ENCODE measurements at regions not wholly inside any gene's neighbourhood (a gene's known extent, or its start where the extent isn't known, plus 50 kb on each side); places are given as distances from the start of the nearest gene placed in this dataset.

GRCh38 chr5:71923755-71924154 lies 183.5 kb upstream of the MAP1B start:
- Mint-ChIP-seq H3K36me3 (no peaks in the 10 kb centered on the region), H3K9me3 (peaks cover 0 to 4% of the 10 kb centered on the region in 2 donors), H3K27ac (no peak overlapping the region), H3K4me3 (no peak overlapping the region), H3K4me1 (no peaks in the 10 kb centered on the region), H3K27me3 (ENCODE audit: low read depth in 2 of 2) (peaks cover 6 to 10% of the 10 kb centered on the region in 2 donors)
- intact Hi-C loops (cut with micrococcal nuclease) = no loop called here
- Histone ChIP-seq H3K4me1 (ENCODE audit: control insufficient read depth, insufficient read depth, low read length) (no peaks in the 10 kb centered on the region), H3K36me3 (ENCODE audit: control insufficient read depth, insufficient read depth, low read length) (no peaks in the 10 kb centered on the region), H3K27me3 (ENCODE audit: control insufficient read depth, insufficient read depth, low read length) (peaks cover 2% of the 10 kb centered on the region), H3K4me3 (ENCODE audit: low read length) (no peak overlapping the region), H3K27ac (ENCODE audit: low read length) (no peak overlapping the region), H3K9me3 (ENCODE audit: control insufficient read depth, insufficient read depth, low read length) (peaks cover 4% of the 10 kb centered on the region)
- DNase-seq (no peak), ATAC-seq (no peak)
- WGBS (ENCODE audit: insufficient coverage) = 85% methylated on average over 2 of the region's 2 CpGs
- TF ChIP-seq CTCF (IDR thresholded peaks at IDR 0.05) = no peak

GRCh38 chr5:71924325-71924724 lies 182.9 kb upstream of the MAP1B start:
- peaks cover 2% of the 10 kb centered on the region for H3K27me3 ChIP-seq (ENCODE audit: control insufficient read depth, insufficient read depth, low read length)
- Mint-ChIP-seq H3K36me3 (no peaks in the 10 kb centered on the region), H3K27ac (no peak overlapping the region), H3K9me3 (no peaks in the 10 kb centered on the region), H3K4me1 (no peaks in the 10 kb centered on the region), H3K4me3 (no peak overlapping the region), H3K27me3 (ENCODE audit: low read depth in 2 of 2) (peaks cover 6 to 13% of the 10 kb centered on the region in 2 donors)
- peaks cover 4% of the 10 kb centered on the region for H3K9me3 ChIP-seq (ENCODE audit: control insufficient read depth, insufficient read depth, low read length)
- no peaks in the 10 kb centered on the region for H3K36me3 ChIP-seq (ENCODE audit: control insufficient read depth, insufficient read depth, low read length)
- no peak for DNase-seq
- H3K27ac ChIP-seq (ENCODE audit: low read length) = no peak overlapping the region
- H3K4me1 ChIP-seq (ENCODE audit: control insufficient read depth, insufficient read depth, low read length) = no peaks in the 10 kb centered on the region
- H3K4me3 ChIP-seq (ENCODE audit: low read length) = no peak overlapping the region
- no peak for TF ChIP-seq CTCF (IDR thresholded peaks at IDR 0.05)
- intact Hi-C loops (cut with micrococcal nuclease) = no loop called here
- no peak for ATAC-seq

GRCh38 chr5:71924980-71925379 lies 182.3 kb upstream of the MAP1B start:
- H3K4me1 ChIP-seq (ENCODE audit: control insufficient read depth, insufficient read depth, low read length) = no peaks in the 10 kb centered on the region
- Mint-ChIP-seq H3K4me3 (no peak overlapping the region), H3K27me3 (ENCODE audit: low read depth in 2 of 2) (peaks cover 8 to 20% of the 10 kb centered on the region in 2 donors), H3K9me3 (peaks cover 0 to 2% of the 10 kb centered on the region in 2 donors), H3K4me1 (no peaks in the 10 kb centered on the region), H3K27ac (no peak overlapping the region), H3K36me3 (no peaks in the 10 kb centered on the region)
- ATAC-seq (no peak), DNase-seq (no peak)
- intact Hi-C loops (cut with micrococcal nuclease) = no loop called here
- WGBS (ENCODE audit: insufficient coverage) = 62% methylated on average over 3 of the region's 3 CpGs
- no peak overlapping the region for H3K27ac ChIP-seq (ENCODE audit: low read length)
- TF ChIP-seq CTCF (IDR thresholded peaks at IDR 0.05) = no peak
- H3K9me3 ChIP-seq (ENCODE audit: control insufficient read depth, insufficient read depth, low read length) = peaks cover 4% of the 10 kb centered on the region
- H3K36me3 ChIP-seq (ENCODE audit: control insufficient read depth, insufficient read depth, low read length) = no peaks in the 10 kb centered on the region
- H3K27me3 ChIP-seq (ENCODE audit: control insufficient read depth, insufficient read depth, low read length) = peaks cover 2% of the 10 kb centered on the region
- no peak overlapping the region for H3K4me3 ChIP-seq (ENCODE audit: low read length)

GRCh38 chr5:71925608-71926091 lies 181.6 kb upstream of the MAP1B start:
- H3K4me1 ChIP-seq (ENCODE audit: control insufficient read depth, insufficient read depth, low read length) = no peaks in the 10 kb centered on the region
- H3K9me3 ChIP-seq (ENCODE audit: control insufficient read depth, insufficient read depth, low read length) = peaks cover 4% of the 10 kb centered on the region
- H3K27me3 ChIP-seq (ENCODE audit: control insufficient read depth, insufficient read depth, low read length) = peaks cover 2% of the 10 kb centered on the region
- peaks cover 0 to 2% of the 10 kb centered on the region in 2 donors for H3K9me3 Mint-ChIP-seq
- no peaks in the 10 kb centered on the region for H3K36me3 ChIP-seq (ENCODE audit: control insufficient read depth, insufficient read depth, low read length)
- no peak overlapping the region for H3K27ac Mint-ChIP-seq
- ATAC-seq (no peak), DNase-seq (no peak)
- H3K27me3 Mint-ChIP-seq (ENCODE audit: low read depth in 2 of 2) = peaks cover 8 to 21% of the 10 kb centered on the region in 2 donors
- H3K36me3 Mint-ChIP-seq = no peaks in the 10 kb centered on the region
- no peaks in the 10 kb centered on the region for H3K4me1 Mint-ChIP-seq
- TF ChIP-seq CTCF (IDR thresholded peaks at IDR 0.05) = no peak
- intact Hi-C loops (cut with micrococcal nuclease) = no loop called here
- no peak overlapping the region for H3K4me3 ChIP-seq (ENCODE audit: low read length)
- no peak overlapping the region for H3K4me3 Mint-ChIP-seq
- no peak overlapping the region for H3K27ac ChIP-seq (ENCODE audit: low read length)
- 86% methylated on average over 2 of the region's 4 CpGs for WGBS (ENCODE audit: insufficient coverage)
